ENCODE measurements at regions not wholly inside any gene's neighbourhood (a gene's known extent, or its start where the extent isn't known, plus 50 kb on each side); places are given as distances from the start of the nearest gene placed in this dataset.

DNA sequence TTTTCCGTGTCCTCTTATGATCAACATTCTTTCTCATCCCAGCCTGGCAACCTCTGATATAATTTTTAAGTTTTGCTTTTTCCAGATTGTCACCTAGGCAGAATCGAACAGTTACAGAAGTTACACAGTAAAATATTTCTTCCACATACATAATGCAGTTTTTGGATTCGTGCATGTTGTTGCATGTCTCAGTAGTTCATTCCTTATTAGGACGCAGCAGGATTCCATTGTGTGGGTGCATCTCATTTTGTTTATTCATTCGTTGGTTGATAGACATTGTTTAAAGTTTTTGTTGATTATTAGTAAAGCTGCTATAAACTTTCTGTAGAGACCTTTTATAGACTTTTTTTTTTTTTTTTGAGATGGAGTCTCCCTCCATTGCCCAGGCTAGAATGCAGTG lies 284.3 kb upstream of the FERMT1 start (continued):
- no peak for TF ChIP-seq GABPA (IDR thresholded peaks at IDR 0.05; ENCODE audit: borderline replicate concordance, insufficient read depth, low read length)
- no peak for TF ChIP-seq YY1 (IDR thresholded peaks at IDR 0.05; ENCODE audit: low read depth, low read length)
- no peak for TF ChIP-seq SIX5 (IDR thresholded peaks at IDR 0.05; ENCODE audit: low read depth, low read length)
- TF ChIP-seq TCF12 (IDR thresholded peaks at IDR 0.05; ENCODE audit: low read depth, low read length), result no peak
